ENCODE measurements at regions not wholly inside any gene's neighbourhood (a gene's known extent, or its start where the extent isn't known, plus 50 kb on each side); places are given as distances from the start of the nearest gene placed in this dataset.

- Histone ChIP-seq H3K27ac (ENCODE audit: insufficient read depth, low read length) (no peak overlapping the region), H4K20me1 (ENCODE audit: insufficient read depth, low read length) (no peaks in the 10 kb centered on the region), H3K4me2 (ENCODE audit: low read depth, low read length) (no peak overlapping the region), H3K36me3 (ENCODE audit: control insufficient read depth, insufficient read depth, low read length) (no peaks in the 10 kb centered on the region), H4K5ac (ENCODE audit: low read depth, low read length) (no peak overlapping the region), H3K4me1 (ENCODE audit: control insufficient read depth, insufficient read depth, low read length) (no peaks in the 10 kb centered on the region), H2AFZ (replicated peaks; ENCODE audit: low read length, poor library complexity) (no peak overlapping the region), H3K4ac (ENCODE audit: low read depth, low read length) (no peak overlapping the region), H3K79me1 (ENCODE audit: low read depth in 1 of 2, low read length in 2 of 2) (no peaks in the 10 kb centered on the region), H3K27me3 (ENCODE audit: control insufficient read depth, insufficient read depth, low read length) (no peaks in the 10 kb centered on the region), H2BK5ac (ENCODE audit: low read depth, low read length, poor library complexity, severe bottlenecking) (no peak overlapping the region), H4K91ac (ENCODE audit: insufficient read depth, low read depth, low read length) (no peak overlapping the region), H4K8ac (ENCODE audit: low read depth in 2 of 2, low read length in 2 of 2) (no peak overlapping the region), H2BK20ac (ENCODE audit: low read depth, low read length) (no peak overlapping the region), H3K9me3 (ENCODE audit: control insufficient read depth, insufficient read depth, low read length) (no peaks in the 10 kb centered on the region), H2AK5ac (ENCODE audit: low read depth, low read length) (no peak overlapping the region), H3K9me1 (ENCODE audit: insufficient read depth, low read length) (no peaks in the 10 kb centered on the region), H3K56ac (ENCODE audit: extremely low read depth, insufficient read depth, low read length) (no peak overlapping the region), H2BK15ac (ENCODE audit: low read depth, low read length) (no peak overlapping the region), H3K18ac (ENCODE audit: low read depth, low read length) (no peak overlapping the region), H3K9ac (ENCODE audit: low read depth, low read length) (no peak overlapping the region), H3K4me3 (ENCODE audit: insufficient read depth, low read depth, low read length) (no peak overlapping the region), H2AK9ac (replicated peaks; ENCODE audit: low read depth, low read length, poor library complexity) (no peak overlapping the region), H3K14ac (replicated peaks; ENCODE audit: low read depth, low read length) (no peak overlapping the region), H2BK120ac (ENCODE audit: low read depth, low read length) (no peak overlapping the region), H3K23ac (ENCODE audit: low read depth, low read length) (no peak overlapping the region)
- dilution Hi-C loops (cut with HindIII; ENCODE audit: low sequenced_read_pairs, unreplicated experiment): no loop called here
- POLR2A ChIA-PET (ENCODE audit: unreplicated experiment): no interaction called here
- TF ChIP-seq, protein P1, sequence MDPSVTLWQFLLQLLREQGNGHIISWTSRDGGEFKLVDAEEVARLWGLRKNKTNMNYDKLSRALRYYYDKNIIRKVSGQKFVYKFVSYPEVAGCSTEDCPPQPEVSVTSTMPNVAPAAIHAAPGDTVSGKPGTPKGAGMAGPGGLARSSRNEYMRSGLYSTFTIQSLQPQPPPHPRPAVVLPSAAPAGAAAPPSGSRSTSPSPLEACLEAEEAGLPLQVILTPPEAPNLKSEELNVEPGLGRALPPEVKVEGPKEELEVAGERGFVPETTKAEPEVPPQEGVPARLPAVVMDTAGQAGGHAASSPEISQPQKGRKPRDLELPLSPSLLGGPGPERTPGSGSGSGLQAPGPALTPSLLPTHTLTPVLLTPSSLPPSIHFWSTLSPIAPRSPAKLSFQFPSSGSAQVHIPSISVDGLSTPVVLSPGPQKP (IDR thresholded peaks at IDR 0.05; ENCODE audit: borderline replicate concordance, low read depth, low read length): no peak
- TF ChIP-seq NFE2L2 (IDR thresholded peaks at IDR 0.05; ENCODE audit: low read depth, low read length) (no peak), SMC3 (IDR thresholded peaks at IDR 0.05; ENCODE audit: low read depth, low read length) (no peak), MAZ (IDR thresholded peaks at IDR 0.05; ENCODE audit: borderline replicate concordance, low read depth, low read length) (no peak), CEBPB (IDR thresholded peaks at IDR 0.05; ENCODE audit: low read depth, low read length) (no peak)
- ATAC-seq (ENCODE audit: low read depth) (no peak), DNase-seq (no peak)
- in situ Hi-C loops (cut with MboI; ENCODE audit: low sequenced_read_pairs): no loop called here
- intact Hi-C loops (cut with micrococcal nuclease): loop anchor here (10.0 kb wide), 1 partner anchor 1300 kb away; no protein-coding TSS in a partner anchor
- BruUV-seq (replicated peaks): no TSS peak
- CTCF ChIA-PET: no interaction called here
- WGBS, 2 experiments (ENCODE audit: extremely low coverage in 2 of 2, insufficient read length in 1 of 2): 73% methylated on average over 3 of the region's 18 CpGs; no CpG with 5 or more reads in 1 of the 2 experiments
These were observed 766.0 kb downstream of the TRIML1 start for GRCh38 chr4:188905248-188905647.

Measured in IMR-90 (cell line).